HG03064 (cell line): ENCODE measurements at regions not wholly inside any gene's neighbourhood (a gene's known extent, or its start where the extent isn't known, plus 50 kb on each side); places are given as distances from the start of the nearest gene placed in this dataset.
"Not testable (repeated sequence)": the region's sequence is repeated elsewhere in the genome, so short reads cannot be mapped to it uniquely, and the experiment has no call there.

ENCODE experiments used
- ATAC-seq: cut with Tn5 transposase; IDR thresholded peaks from one replicate; pipeline ENCODE4 v1.9.1; 2021; ENCODE audit warnings: low read depth; ENCODE audit not compliant: unreplicated experiment

DNA sequence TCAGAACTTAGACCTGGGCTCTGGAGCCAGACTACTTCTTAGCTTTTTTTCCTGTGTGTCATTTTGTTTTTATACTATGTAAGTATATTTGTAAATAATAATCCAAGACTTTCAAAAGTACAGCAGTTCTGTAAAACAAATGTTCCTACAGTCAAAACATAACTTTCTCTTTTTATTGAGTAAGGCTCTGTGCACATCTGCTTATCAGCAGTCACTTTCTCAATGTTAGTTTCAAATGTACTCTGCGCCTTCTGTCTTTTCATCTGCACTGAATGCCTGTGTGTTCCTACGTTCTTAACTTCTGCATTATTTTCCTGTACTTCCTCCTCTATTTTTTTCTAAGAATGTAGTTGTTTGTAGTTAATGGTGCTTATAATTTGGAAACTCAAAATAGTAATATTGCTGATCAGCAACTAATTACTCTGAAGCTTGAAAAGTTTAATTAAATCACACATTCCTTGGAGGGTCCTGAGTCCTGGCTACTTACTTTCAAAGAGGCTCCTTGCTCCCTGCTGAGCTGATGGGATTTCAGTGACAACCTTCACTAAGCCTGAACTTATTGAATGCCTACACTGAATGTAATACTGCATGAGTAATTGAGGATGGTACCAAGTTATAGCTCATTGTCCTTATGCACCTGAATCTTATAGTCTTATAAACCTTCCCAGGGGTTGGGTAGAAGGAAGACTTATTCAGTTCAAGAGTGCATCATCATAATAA lies 329.9 kb downstream of the KCNJ2 start:
- no peak for ATAC-seq

DNA sequence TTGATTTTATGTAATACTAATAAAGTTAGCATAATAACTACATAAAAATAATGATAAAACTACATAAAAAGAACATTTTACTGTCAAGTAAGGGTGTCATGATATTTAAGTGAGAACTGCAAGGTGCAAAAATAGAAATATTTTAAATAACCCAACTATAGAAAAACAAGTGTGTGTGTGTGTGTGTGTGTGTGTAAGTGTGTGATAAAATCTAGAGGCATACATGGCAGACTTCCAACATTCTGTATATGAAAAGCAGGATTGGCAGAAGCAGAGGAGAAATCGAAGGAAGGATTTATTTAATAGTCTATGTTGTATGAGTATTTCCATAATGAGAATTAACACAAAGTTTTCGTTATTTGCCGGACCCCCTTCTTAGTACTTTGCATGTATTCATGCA lies 334.1 kb downstream of the KCNJ2 start:
- no peak for ATAC-seq

GRCh38 chr17:70510288-70510687 lies 341.0 kb downstream of the KCNJ2 start:
- no peak for ATAC-seq

- no peak for ATAC-seq
Observed at GRCh38 chr17:70517816-70518215, 348.5 kb downstream of the KCNJ2 start.

DNA sequence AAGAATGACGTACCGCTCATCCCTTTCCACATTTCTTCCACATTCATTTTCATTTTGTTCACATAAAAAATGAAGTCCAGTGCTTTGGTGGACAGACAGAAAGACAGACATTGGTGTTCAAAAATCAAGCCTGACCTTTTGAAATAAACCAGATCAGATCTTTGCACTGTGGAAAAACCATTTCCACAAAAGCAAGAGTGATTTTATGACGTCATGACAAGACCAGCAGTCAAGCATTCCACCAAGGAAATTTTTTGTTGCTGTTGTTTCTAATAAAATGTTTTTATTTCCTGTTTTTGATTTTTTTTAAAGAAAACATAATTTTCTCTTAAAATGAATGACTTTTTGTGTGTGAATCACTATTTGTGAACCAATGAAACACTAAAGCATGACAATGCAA lies 350.0 kb downstream of the KCNJ2 start:
- ATAC-seq, result no peak

DNA sequence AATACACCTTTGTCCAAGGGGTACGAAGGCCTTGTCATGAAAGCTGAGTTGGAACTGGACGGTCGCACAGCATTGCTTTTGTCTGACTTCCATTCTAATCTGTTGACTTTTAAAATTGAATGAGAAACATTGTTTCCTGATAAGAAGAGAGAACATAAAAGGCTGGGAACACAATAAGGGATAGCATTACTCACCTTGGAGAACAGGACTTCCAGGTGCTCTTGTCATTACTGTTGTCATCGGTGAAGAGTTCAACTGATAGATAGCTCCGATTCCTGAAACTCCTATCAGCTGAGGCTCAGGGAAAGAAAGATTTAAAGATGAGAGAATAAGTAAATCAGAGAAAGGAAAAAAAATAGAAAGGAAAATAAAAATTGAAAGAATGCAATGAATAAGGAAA lies 351.1 kb downstream of the KCNJ2 start:
- ATAC-seq, result no peak

DNA sequence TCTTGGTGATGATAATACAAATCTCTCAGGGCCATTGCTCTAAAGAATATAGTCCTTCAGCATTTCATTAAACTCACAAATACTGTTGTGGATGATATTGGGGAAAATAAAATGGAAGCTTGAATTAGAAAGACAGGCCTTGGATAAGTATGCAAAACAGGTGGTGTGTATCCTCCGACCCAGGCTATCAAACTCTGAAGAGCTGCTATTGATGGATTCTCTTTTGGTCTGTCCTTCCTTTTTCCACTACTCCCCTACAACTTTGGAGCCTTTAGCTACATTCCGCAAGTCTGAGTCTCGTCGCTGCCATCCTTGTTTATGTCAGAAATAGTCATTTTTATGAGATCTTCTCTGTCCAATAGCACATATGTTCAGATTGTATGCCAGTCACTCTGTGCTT lies 351.6 kb downstream of the KCNJ2 start:
- no peak for ATAC-seq

DNA sequence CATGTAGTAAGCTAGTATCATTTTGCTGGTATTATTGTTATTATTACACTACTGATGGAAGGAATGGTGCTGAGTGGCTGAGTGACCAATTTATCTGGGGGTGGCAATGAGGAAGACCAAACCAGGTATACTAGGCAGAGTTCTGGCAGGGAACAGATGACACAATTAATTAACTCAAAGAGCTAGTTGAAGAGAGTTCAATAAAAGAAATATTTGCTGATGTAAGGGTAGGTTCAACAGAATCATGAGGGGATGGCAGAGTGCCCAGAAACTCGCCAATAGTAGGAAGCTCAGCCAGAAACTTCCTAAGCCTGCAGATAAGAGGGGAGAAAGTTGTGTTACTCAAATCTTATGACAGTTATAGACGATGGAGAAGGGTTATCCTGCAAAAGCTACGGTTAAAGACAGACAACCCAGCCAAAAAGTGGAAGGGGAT lies 352.5 kb downstream of the KCNJ2 start:
- ATAC-seq, result no peak

GRCh38 chr17:70523426-70523825 lies 354.1 kb downstream of the KCNJ2 start:
- ATAC-seq, result no peak

DNA sequence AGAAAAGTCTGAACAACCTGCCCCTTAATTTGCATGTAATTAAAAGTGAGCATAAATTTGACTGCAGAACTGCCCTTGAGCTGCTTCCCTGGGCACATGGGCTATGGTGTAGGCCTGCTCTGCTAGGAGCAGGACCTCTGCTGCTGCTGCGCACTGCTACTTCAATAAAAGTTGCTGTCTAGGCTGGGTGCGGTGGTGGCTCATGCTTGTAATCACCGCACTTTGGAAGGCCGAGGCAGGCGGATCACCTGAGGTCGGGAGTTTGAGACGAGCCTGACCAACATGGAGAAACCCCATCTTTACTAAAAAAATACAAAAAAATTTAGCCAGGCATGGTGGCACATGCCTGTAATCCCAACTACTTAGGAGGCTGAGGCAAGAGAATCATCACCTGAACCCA lies 355.7 kb downstream of the KCNJ2 start:
- ATAC-seq, result not testable (repeated sequence)

GRCh38 chr17:70525961-70526360 lies 356.6 kb downstream of the KCNJ2 start:
- no peak for ATAC-seq

DNA sequence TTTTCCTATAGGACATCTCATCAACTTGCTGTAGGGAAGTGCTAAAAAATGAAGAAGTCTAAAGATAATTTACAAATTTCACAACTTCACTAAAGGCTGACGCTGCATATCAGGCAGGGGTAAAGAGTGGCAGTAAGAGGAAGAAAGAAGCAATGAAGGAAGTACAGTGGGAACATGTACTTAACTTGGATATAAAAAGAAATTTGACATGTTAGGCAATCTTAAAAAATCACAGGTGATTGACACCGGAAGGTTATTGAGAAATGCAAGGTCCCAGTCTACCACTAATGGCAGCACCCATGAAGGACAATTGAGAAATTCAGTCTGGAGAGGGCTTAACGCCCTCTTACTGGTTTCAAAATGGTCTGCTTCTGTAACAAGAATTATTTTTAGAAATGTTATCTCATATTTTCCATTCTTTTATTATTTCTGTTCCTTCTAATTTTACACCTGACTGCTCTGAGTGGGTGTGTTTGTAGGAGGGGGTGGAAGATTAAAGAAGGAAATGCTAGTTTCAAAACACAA lies 358.1 kb downstream of the KCNJ2 start:
- ATAC-seq, result no peak

DNA sequence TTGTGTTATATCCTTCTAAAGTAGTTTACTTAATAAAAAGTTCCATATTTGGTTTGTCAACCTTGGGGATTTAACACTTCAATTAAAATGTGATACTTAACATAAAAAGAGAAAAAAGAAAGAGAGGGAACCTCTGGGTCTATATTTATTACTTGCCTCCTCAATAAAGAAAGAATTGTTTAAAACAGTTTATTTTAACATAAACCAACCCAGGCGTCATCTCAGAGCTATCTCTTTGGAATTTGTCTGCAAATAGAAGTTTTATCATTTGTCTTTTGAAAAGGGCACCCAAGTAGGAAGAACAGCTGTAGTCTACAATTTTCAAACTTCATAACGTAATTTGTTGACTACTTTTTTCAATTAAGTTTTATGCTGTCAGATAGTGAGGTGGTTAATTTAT lies 364.1 kb downstream of the KCNJ2 start:
- no peak for ATAC-seq

GRCh38 chr17:70535986-70536385 lies 366.7 kb downstream of the KCNJ2 start:
- ATAC-seq, result no peak

- no peak for ATAC-seq
Observed at GRCh38 chr17:70539132-70539924, 370.0 kb downstream of the KCNJ2 start.

DNA sequence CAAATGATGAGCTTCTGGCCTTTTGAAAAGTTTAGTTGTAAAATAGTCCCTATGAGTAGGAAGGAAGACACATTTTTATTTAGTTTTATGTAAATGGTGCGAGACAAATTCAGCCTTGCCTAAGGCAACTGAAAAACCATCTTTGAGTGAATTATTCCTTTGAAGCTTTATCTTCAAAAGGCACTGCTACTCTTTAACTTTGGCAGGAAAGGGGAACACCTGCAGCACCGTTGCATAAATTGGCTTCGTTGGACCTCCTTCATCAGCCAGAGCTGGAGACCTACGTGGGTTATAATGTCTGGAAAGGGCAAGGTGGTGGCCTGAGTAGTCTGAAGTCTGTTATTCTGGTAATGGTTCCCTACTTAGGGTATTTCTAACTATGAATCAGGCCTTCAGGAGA lies 373.5 kb downstream of the KCNJ2 start:
- ATAC-seq, result no peak

DNA sequence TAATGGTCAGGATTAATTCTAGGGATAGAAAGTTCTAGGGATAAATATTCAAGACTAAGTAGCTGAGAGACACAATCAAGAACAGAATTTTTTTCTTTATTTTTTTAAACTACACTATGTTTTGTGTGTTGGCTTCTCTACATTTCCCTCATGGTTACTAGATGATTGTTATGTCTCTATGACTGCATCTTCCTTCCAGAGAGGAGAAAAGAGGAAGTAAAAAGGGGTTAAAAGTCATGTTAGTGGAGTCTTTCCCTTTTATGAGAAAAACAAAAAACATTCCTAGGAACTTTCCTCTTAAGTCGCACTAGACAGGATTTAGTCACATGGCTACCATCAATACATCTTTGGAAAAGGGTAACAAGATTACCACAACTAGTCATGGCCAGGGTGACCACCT lies 375.0 kb downstream of the KCNJ2 start:
- no peak for ATAC-seq

DNA sequence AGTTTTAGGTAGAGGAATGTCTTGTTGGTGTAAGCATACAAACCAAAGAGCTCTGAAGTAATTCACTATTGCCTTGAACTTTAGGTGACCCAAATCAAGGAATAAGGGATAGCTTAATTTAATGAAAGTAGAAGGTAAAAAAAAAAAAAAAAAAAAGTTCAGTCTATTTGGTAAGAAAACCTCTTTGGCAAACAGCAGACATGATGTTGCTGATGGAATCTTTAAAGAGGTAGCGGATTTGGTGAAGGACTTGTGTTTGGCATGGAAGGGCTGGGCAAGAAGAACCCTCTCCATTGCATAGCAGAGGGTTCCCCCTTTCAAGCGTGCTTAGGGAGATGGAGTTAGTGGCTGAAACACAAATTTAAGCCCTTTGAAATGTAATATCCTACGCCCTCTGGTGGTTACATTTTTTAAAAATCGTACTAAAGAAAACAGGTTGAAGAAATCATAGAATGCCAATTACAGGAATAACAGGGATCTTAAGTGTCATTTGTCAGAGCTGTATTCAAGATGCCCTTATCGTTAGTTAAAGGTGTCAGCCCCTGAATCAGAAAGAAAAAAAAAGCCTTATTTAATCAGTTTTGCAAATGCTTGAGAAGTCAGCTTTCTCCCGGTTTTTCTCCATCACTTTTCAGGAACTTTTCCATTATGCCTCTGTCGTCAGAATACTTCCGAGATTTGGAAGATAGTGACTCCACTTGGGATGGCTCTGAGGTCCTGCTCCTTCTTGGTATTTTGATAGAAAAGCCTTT lies 383.1 kb downstream of the KCNJ2 start:
- ATAC-seq, result no peak

GRCh38 chr17:70552982-70553334 lies 383.6 kb downstream of the KCNJ2 start:
- ATAC-seq, result no peak

GRCh38 chr17:70555723-70556122 lies 386.4 kb downstream of the KCNJ2 start:
- no peak for ATAC-seq

DNA sequence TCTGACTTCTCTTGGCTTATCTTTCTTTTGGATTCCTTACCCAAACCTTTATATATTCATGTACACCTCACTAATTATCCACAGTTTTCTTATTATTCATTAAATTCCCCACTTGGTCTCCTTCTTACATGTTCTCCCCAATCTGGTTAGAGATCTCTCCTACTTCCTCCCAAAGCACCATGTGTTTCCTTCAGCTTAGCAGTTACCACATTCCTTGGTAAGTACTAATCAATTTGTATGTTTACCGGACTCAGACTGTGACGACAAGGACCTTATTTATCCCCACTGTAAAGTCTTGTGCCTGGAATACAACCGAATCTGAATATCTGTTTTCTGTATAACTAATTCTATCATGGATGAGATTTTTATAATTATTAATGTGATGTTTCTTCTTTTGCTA lies 389.5 kb downstream of the KCNJ2 start:
- ATAC-seq, result no peak
